Stimulated activated CD4-positive, alpha-beta T cell treated with anti-CD3 and anti-CD28 coated beads, Interleukin-4, amount 100 ng/mL, for 48 hours (primary cell): ENCODE measurements at regions not wholly inside any gene's neighbourhood (a gene's known extent, or its start where the extent isn't known, plus 50 kb on each side); places are given as distances from the start of the nearest gene placed in this dataset.

Source experiments
- DNase-seq, 2 donors: peaks; one replicate each; pipeline ENCODE4 v3.0.0-alpha.2; 2020; ENCODE audit warnings: low read depth in 2 of 2

DNA sequence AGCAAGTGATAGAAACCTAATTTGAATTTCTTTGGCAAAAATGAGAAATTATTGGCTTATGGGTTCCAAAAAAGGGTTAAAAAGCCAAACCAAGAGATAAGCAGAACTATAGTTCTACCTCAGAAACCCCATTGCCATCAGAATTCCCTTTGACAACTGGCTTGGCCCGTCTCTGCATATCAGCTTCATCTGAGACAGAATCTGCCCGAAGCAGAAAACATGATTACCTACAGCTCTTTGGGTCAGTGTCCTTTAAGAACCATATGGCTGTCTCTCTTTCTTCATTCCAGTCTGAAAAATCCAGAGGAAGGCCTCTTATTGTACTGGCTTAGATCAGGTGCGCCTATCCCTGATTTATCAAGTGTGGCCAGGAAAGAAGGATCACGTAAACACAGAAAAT, 49.8 kb upstream of the AGPS start:
- DNase-seq: no peak
